ENCODE measurements at regions not wholly inside any gene's neighbourhood (a gene's known extent, or its start where the extent isn't known, plus 50 kb on each side); places are given as distances from the start of the nearest gene placed in this dataset.

- no peak overlapping the region for H3K27ac Mint-ChIP-seq (ENCODE audit: unreplicated experiment)
- no peaks in the 10 kb centered on the region for H3K36me3 ChIP-seq (ENCODE audit: control insufficient read depth, insufficient read depth, low read length)
- BruUV-seq (replicated peaks), result no TSS peak
- peaks cover 20% of the 10 kb centered on the region for H3K9me3 Mint-ChIP-seq (ENCODE audit: unreplicated experiment)
- no peaks in the 10 kb centered on the region for H3K4me1 Mint-ChIP-seq (ENCODE audit: low read depth, unreplicated experiment)
- H3K27me3 Mint-ChIP-seq (ENCODE audit: insufficient read depth, unreplicated experiment), result no peaks in the 10 kb centered on the region
- H3K4me3 ChIP-seq (ENCODE audit: low read depth, low read length), result no peak overlapping the region
- intact Hi-C loops (cut with micrococcal nuclease; ENCODE audit: unreplicated experiment), result no loop called here
- CTCF ChIA-PET, result no interaction called here
- TF ChIP-seq, protein P1, sequence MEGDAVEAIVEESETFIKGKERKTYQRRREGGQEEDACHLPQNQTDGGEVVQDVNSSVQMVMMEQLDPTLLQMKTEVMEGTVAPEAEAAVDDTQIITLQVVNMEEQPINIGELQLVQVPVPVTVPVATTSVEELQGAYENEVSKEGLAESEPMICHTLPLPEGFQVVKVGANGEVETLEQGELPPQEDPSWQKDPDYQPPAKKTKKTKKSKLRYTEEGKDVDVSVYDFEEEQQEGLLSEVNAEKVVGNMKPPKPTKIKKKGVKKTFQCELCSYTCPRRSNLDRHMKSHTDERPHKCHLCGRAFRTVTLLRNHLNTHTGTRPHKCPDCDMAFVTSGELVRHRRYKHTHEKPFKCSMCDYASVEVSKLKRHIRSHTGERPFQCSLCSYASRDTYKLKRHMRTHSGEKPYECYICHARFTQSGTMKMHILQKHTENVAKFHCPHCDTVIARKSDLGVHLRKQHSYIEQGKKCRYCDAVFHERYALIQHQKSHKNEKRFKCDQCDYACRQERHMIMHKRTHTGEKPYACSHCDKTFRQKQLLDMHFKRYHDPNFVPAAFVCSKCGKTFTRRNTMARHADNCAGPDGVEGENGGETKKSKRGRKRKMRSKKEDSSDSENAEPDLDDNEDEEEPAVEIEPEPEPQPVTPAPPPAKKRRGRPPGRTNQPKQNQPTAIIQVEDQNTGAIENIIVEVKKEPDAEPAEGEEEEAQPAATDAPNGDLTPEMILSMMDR (IDR thresholded peaks at IDR 0.05; ENCODE audit: insufficient read depth in 1 of 2, low read depth in 1 of 2, low read length in 1 of 2, severe bottlenecking in 1 of 2, unreplicated experiment in 1 of 2), result no peak
- H3K27me3 ChIP-seq (replicated peaks; ENCODE audit: control insufficient read depth, insufficient read depth, low read length), result no peaks in the 10 kb centered on the region
- no peaks in the 10 kb centered on the region for H3K36me3 Mint-ChIP-seq (ENCODE audit: insufficient read depth, unreplicated experiment)
- H3K4me1 ChIP-seq, result no peaks in the 10 kb centered on the region
- no peak overlapping the region for H3K4me3 Mint-ChIP-seq (ENCODE audit: unreplicated experiment)
- POLR2A ChIA-PET, result no interaction called here
- no peaks in the 10 kb centered on the region for H3K9me3 ChIP-seq
- DNase-seq, result no peak
Measured at GRCh38 chr13:40102854-40103253, 447.4 kb downstream of the COG6 start.

DNA sequence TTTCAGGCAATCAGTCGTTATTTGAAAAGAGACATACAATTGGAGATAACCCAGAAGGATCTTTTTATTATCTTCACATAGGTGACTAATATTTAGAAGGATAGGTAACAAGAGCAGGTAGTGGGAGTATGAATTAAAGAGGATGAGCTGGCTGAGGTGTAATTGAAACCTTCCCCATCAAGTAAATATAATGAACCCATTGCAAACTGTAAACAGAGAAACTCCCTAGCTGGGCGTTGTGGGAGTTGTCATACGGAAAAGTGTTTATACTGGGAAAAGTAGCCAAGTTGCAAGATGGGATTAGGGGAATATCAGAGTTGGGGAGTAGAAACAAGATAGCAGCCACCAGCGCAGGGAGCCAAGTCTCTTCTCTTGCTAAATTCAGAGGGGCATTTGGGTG is 448.4 kb downstream of the COG6 start:
- H3K4me1 Mint-ChIP-seq (ENCODE audit: low read depth, unreplicated experiment), result no peaks in the 10 kb centered on the region
- H3K27ac Mint-ChIP-seq (ENCODE audit: unreplicated experiment), result no peak overlapping the region
- no peaks in the 10 kb centered on the region for H3K27me3 ChIP-seq (replicated peaks; ENCODE audit: control insufficient read depth, insufficient read depth, low read length)
- H3K4me3 Mint-ChIP-seq (ENCODE audit: unreplicated experiment), result no peak overlapping the region
- no peaks in the 10 kb centered on the region for H3K27me3 Mint-ChIP-seq (ENCODE audit: insufficient read depth, unreplicated experiment)
- BruUV-seq (replicated peaks), result no TSS peak
- no peaks in the 10 kb centered on the region for H3K36me3 ChIP-seq (ENCODE audit: control insufficient read depth, insufficient read depth, low read length)
- ChIA-PET POLR2A (no interaction called here), CTCF (no interaction called here)
- intact Hi-C loops (cut with micrococcal nuclease; ENCODE audit: unreplicated experiment), result no loop called here
- H3K9me3 ChIP-seq, result no peaks in the 10 kb centered on the region
- H3K36me3 Mint-ChIP-seq (ENCODE audit: insufficient read depth, unreplicated experiment), result no peaks in the 10 kb centered on the region
- no peak for DNase-seq
- no peaks in the 10 kb centered on the region for H3K4me1 ChIP-seq
- H3K4me3 ChIP-seq (ENCODE audit: low read depth, low read length), result no peak overlapping the region
- peaks cover 14% of the 10 kb centered on the region for H3K9me3 Mint-ChIP-seq (ENCODE audit: unreplicated experiment)
- TF ChIP-seq, protein P1 (IDR thresholded peaks at IDR 0.05; ENCODE audit: insufficient read depth in 1 of 2, low read depth in 1 of 2, low read length in 1 of 2, severe bottlenecking in 1 of 2, unreplicated experiment in 1 of 2), result no peak

DNA sequence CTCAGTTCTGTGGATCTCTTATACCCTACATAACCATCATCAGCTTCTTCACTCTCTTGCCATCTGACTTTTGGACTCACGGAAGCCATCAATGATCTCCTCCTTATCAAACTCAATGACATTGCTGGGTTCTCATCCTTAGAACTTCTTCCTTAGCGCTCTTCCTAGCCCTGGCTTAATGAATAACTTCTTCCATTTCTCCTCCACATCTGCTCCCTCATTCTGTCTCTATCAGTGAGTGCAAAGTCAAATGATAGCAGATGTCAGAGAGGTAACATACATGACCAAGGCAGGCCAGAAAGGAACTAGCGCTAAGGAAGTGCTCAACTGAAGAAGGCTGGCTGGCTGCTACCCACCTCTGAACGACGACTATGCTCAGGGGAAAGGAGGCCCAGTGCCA is 449.8 kb downstream of the COG6 start:
- POLR2A ChIA-PET, result no interaction called here
- BruUV-seq (replicated peaks), result no TSS peak
- no peaks in the 10 kb centered on the region for H3K27me3 ChIP-seq (replicated peaks; ENCODE audit: control insufficient read depth, insufficient read depth, low read length)
- no peaks in the 10 kb centered on the region for H3K9me3 ChIP-seq
- CTCF ChIA-PET, result no interaction called here
- intact Hi-C loops (cut with micrococcal nuclease; ENCODE audit: unreplicated experiment), result no loop called here
- no peak for DNase-seq
- H3K4me1 Mint-ChIP-seq (ENCODE audit: low read depth, unreplicated experiment), result no peaks in the 10 kb centered on the region
- H3K4me3 Mint-ChIP-seq (ENCODE audit: unreplicated experiment), result no peak overlapping the region
- no peaks in the 10 kb centered on the region for H3K36me3 Mint-ChIP-seq (ENCODE audit: insufficient read depth, unreplicated experiment)
- no peaks in the 10 kb centered on the region for H3K36me3 ChIP-seq (ENCODE audit: control insufficient read depth, insufficient read depth, low read length)
- no peaks in the 10 kb centered on the region for H3K27me3 Mint-ChIP-seq (ENCODE audit: insufficient read depth, unreplicated experiment)
- TF ChIP-seq, protein P1 (IDR thresholded peaks at IDR 0.05; ENCODE audit: insufficient read depth in 1 of 2, low read depth in 1 of 2, low read length in 1 of 2, severe bottlenecking in 1 of 2, unreplicated experiment in 1 of 2), result no peak
- H3K4me3 ChIP-seq (ENCODE audit: low read depth, low read length), result no peak overlapping the region
- peaks cover 6% of the 10 kb centered on the region for H3K9me3 Mint-ChIP-seq (ENCODE audit: unreplicated experiment)
- no peak overlapping the region for H3K27ac Mint-ChIP-seq (ENCODE audit: unreplicated experiment)
- no peaks in the 10 kb centered on the region for H3K4me1 ChIP-seq

Measured in Caco-2 (cell line).